ENCODE measurements at regions not wholly inside any gene's neighbourhood (a gene's known extent, or its start where the extent isn't known, plus 50 kb on each side); places are given as distances from the start of the nearest gene placed in this dataset.

DNA sequence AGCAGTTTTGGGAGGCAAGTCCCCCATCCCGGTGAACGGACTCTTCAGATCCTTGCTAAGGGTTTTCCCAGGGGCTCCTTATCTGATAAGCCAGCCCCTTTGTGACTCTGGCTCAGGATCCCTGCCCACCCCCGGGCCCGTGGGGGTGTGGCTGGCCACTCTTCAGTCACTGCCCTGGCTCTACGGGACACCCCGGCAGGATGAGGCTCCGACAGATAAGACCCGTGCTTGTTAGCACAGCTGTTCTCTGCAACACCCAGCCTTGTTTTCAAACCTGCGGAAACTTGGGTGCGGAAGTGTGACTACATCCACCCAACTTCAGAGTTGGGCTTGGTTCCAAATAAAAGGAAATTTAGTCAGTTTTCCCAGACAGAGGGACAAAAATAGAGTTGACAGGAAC, 66.7 kb upstream of the PODXL start:
- Mint-ChIP-seq H3K4me3 (no peak overlapping the region), H3K27me3 (ENCODE audit: insufficient read depth) (peaks cover 10% of the 10 kb centered on the region), H3K27ac (no peak overlapping the region), H3K9me3 (no peaks in the 10 kb centered on the region), H3K4me1 (ENCODE audit: low read depth) (no peaks in the 10 kb centered on the region), H3K36me3 (ENCODE audit: low read depth) (no peaks in the 10 kb centered on the region)
- intact Hi-C loops (cut with micrococcal nuclease), result no loop called here
- no peak for DNase-seq (ENCODE audit: low spot score)

DNA sequence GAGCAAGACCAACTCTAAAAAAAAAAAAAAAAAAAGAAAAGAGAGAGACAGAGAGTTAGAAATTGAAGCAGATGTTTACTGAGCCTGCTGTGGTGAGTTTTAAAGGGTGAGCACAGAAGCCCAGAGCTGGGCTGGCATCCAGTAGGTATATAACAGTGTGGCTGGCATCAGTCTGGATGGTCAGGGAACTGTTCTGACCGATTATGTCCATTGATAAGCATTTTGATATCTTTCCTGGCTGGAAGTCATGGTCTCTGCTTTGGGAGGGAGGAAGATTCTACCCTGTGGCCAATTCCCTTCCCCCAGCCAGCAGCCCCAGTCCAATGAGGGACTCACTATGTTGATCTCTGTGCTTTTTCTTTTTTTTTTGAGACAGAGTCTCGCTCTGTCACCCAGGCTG, 65.2 kb upstream of the PODXL start:
- no peaks in the 10 kb centered on the region for H3K36me3 Mint-ChIP-seq (ENCODE audit: low read depth)
- intact Hi-C loops (cut with micrococcal nuclease), result no loop called here

DNA sequence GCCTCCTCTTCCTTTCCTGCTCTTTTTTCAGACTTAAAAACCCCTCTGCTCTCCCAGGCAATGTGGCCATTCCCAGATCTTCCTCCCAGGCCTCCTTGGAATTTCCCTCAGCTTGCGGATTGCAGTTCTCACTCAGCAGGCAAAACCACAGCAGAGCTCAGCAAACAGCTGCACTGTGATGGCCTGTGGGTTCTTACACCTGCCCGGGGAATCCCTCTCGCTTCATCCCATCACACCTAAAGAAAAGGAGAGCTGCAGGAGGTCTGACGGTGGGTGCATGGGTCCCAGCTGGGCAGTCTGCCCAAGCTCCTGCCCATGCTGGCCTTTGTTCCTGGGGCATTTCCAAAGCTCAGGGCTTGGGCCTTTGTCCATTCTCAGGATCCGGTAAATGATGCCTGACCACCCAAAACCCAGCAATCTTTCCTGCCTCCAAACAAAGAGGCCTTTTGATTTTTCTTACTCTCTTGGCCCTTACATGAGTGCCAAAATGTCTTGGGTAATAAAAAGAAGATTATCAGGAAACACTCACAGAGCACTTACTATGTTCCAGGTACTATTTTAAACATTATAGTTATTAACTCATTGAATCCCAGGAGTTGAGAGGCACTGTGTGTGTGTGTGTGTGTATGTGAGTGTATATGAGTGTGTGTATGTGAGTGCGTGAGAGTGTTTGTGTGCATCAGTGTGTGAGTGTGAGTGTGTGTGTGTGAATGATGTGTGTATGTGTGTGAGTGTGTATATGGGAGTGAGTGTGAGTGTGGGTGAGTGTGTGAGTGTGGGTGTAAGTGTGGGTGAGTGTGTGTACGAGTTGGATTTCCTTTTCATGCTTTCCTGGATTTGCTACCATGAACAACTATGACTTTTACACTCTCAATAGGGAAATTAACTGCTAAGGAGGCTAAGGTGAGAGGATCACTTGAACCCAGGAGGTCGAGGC, 64.5 kb upstream of the PODXL start:
- H3K27ac Mint-ChIP-seq, result no peak overlapping the region
- intact Hi-C loops (cut with micrococcal nuclease), result no loop called here
- peaks cover 5% of the 10 kb centered on the region for H3K27me3 Mint-ChIP-seq (ENCODE audit: insufficient read depth)
- H3K36me3 Mint-ChIP-seq (ENCODE audit: low read depth), result no peaks in the 10 kb centered on the region
- no peaks in the 10 kb centered on the region for H3K4me1 Mint-ChIP-seq (ENCODE audit: low read depth)
- no peak overlapping the region for H3K4me3 Mint-ChIP-seq
- no peaks in the 10 kb centered on the region for H3K9me3 Mint-ChIP-seq
- no peak for DNase-seq (ENCODE audit: low spot score)

More for the DNA sequence above, 65.2 kb upstream of the PODXL start:
- peaks cover 8% of the 10 kb centered on the region for H3K27me3 Mint-ChIP-seq (ENCODE audit: insufficient read depth)
- no peaks in the 10 kb centered on the region for H3K4me1 Mint-ChIP-seq (ENCODE audit: low read depth)
- no peak for DNase-seq (ENCODE audit: low spot score)
- no peaks in the 10 kb centered on the region for H3K9me3 Mint-ChIP-seq
- H3K27ac Mint-ChIP-seq, result no peak overlapping the region
- H3K4me3 Mint-ChIP-seq, result no peak overlapping the region

DNA sequence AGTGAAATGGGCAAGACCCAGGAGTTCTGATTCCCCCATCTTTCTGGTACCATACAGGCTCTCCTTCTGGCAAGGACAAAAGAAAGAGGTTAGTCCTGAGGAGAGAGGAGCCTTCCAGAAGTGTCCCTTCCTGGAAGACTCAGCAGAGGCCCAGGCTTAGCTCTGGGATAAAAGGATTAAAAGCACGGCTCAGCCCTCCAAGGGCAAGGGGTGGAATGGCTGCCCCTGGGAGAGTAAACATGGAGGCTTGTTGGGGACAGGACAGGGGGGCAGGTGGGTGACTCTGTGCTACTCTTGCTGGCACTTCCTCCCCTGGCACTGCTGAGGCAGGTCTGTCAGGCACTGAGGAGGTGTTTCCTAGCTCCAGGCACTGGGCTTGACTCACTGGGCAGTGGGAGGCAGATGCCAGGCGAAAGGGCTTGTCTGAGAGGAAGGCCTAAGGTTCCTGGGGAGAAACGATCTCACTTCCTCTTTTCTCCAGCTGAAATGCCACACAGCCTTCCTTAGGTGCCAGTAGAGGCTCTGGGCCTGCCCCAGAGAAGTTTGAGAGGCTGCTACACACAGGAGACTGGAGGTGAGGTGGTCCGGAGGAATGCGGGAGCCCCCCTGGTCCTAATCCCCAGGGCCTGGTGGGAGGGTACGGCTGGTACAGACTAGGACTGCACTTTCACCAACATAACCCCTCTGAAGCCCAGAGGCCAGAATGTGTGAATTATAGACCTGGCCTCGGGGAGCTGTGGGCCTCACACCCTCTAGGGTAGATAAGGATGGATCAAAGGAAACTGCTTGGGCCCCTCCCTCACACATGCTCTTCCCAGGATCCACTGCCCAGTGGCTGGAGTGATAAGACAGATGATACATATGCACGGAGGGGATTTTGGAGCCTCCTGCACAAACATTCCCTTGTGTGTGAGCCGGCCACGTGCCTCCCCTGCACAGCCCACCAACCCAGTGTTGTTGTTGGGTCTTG, 63.2 kb upstream of the PODXL start:
- intact Hi-C loops (cut with micrococcal nuclease), result no loop called here
- Mint-ChIP-seq H3K4me1 (ENCODE audit: low read depth) (no peaks in the 10 kb centered on the region), H3K4me3 (no peak overlapping the region), H3K36me3 (ENCODE audit: low read depth) (no peaks in the 10 kb centered on the region), H3K9me3 (no peaks in the 10 kb centered on the region), H3K27me3 (ENCODE audit: insufficient read depth) (peaks cover 5% of the 10 kb centered on the region), H3K27ac (no peak overlapping the region)
- no peak for DNase-seq (ENCODE audit: low spot score)

DNA sequence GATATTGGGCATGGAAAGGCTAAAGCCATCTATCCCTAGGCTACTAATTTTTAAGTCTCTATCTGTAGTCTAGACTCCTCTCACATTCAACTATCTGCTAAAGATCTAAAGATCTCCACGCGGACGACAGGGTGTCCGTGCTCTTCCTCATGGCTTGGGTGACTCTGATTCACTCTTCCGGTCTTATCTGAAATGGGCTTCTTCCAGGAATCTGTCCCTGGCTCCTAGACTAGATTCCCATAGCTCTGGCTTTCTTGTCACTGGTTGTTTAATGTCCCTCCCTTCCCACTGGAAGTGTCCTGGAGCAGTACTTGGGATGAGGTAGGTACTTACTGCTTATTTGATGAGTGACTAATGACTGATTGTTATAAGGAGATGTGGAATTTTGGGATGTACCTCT, 62.0 kb upstream of the PODXL start:
- intact Hi-C loops (cut with micrococcal nuclease), result no loop called here
- H3K4me1 Mint-ChIP-seq (ENCODE audit: low read depth), result no peaks in the 10 kb centered on the region
- no peak for DNase-seq (ENCODE audit: low spot score)
- no peaks in the 10 kb centered on the region for H3K9me3 Mint-ChIP-seq
- no peaks in the 10 kb centered on the region for H3K36me3 Mint-ChIP-seq (ENCODE audit: low read depth)
- H3K4me3 Mint-ChIP-seq, result no peak overlapping the region
- H3K27ac Mint-ChIP-seq, result no peak overlapping the region
- H3K27me3 Mint-ChIP-seq (ENCODE audit: insufficient read depth), result peaks cover 2% of the 10 kb centered on the region

DNA sequence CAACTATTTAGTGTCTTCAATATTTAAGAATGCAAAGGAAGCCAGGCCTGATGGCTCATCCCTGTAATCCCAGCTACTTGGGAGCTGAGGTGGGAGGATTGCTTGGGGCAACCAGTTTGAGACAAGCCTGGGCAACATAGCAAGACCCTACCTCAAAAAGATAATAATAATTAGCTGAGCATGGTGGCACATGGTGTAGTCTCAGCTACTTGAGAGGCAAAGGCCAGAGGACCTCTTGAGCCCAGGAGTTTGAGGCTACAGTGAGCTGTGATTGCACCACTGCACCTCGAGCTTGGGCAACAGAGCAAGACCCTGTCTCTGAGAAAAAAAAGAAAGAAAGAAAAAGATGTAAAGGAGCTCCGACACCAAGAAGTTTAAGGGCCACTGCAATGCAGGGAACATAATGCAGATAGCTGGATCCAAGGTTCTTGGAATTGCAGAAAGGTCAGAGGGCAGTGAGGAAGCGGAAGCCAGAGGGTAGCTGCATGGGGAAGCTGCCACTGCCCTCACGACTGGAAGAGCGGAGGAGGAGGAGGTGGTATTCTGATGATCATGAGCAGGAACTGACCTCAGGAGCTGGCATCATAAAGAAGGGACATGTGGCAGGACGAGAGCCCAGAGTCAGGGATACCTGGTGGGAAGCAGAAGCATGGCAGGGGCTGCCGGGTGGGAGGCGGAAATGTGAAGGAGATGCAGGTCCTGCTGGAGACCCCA, 60.2 kb upstream of the PODXL start:
- H3K36me3 Mint-ChIP-seq (ENCODE audit: low read depth), result no peaks in the 10 kb centered on the region
- DNase-seq (ENCODE audit: low spot score), result no peak
- H3K4me3 Mint-ChIP-seq, result no peak overlapping the region
- intact Hi-C loops (cut with micrococcal nuclease), result no loop called here
- H3K9me3 Mint-ChIP-seq, result no peaks in the 10 kb centered on the region
- H3K27me3 Mint-ChIP-seq (ENCODE audit: insufficient read depth), result no peaks in the 10 kb centered on the region
- H3K27ac Mint-ChIP-seq, result no peak overlapping the region
- no peaks in the 10 kb centered on the region for H3K4me1 Mint-ChIP-seq (ENCODE audit: low read depth)

DNA sequence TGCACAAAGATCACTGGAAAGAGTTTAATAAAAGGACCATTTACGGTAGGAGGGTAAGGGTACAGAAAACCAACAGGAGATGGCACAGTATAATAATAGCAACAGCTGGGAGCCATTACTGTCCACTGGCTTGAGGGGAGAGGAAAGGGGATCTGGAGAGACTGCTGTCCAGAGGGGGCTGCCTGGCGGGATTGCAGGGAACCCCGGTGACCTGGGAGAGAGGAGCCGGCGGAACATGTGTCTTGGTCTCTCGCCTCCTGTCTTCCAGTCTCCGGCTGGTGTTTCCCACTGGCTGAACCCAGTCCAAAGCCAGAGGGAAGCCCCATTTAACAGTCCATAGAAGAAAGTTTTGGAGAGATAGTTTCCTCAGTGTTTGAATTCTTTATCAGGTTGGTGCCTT, 57.5 kb upstream of the PODXL start:
- H3K36me3 Mint-ChIP-seq (ENCODE audit: low read depth), result no peaks in the 10 kb centered on the region
- no peak for DNase-seq (ENCODE audit: low spot score)
- no peak overlapping the region for H3K27ac Mint-ChIP-seq
- H3K4me1 Mint-ChIP-seq (ENCODE audit: low read depth), result no peaks in the 10 kb centered on the region
- intact Hi-C loops (cut with micrococcal nuclease), result no loop called here
- no peaks in the 10 kb centered on the region for H3K9me3 Mint-ChIP-seq
- H3K4me3 Mint-ChIP-seq, result no peak overlapping the region
- peaks cover 2% of the 10 kb centered on the region for H3K27me3 Mint-ChIP-seq (ENCODE audit: insufficient read depth)

DNA sequence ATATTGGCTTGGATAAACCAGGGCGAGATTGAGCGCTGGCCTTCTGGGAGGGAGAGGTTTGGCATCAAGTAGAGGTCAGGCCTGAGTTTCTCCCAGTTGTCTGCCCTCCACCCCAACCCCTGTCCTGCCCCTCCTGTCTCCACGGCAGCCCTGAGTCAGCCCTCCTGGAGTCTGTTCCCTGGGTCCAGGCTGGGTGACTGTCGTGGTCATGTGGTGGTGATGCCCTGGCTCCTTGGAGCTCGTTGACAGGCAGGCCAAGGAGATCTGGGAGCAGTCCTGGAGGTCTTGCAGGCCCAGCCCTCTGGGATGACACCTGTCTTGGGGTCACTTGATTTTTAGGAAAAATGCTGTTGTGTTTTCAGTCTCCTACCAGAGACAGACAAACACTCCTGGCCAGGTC, 53.6 kb upstream of the PODXL start:
- Mint-ChIP-seq H3K9me3 (no peaks in the 10 kb centered on the region), H3K36me3 (ENCODE audit: low read depth) (no peaks in the 10 kb centered on the region), H3K4me1 (ENCODE audit: low read depth) (no peaks in the 10 kb centered on the region), H3K4me3 (no peak overlapping the region), H3K27ac (no peak overlapping the region), H3K27me3 (ENCODE audit: insufficient read depth) (peaks cover 16% of the 10 kb centered on the region)
- intact Hi-C loops (cut with micrococcal nuclease), result no loop called here
- no peak for DNase-seq (ENCODE audit: low spot score)

DNA sequence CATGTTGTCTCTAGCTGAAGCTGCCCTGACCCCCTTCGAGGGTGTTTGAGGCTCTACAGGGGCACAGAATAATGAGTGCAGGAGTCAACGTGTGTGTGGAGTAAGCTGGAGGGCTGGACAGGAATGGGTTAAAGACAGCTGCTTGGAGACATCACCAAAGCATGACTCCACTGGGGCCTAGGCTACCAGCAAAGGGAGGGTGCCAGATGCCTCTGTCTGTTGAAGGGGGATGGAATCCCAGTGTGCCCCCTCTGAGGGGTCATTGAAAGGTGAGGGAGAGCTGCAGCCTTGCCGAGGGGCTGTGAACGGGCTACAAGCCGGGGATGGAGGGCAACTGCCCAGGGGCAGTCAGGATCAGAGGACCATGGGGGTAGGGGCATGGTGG, 51.7 kb upstream of the PODXL start:
- no peaks in the 10 kb centered on the region for H3K9me3 Mint-ChIP-seq
- H3K27ac Mint-ChIP-seq, result no peak overlapping the region
- DNase-seq (ENCODE audit: low spot score), result no peak
- H3K4me3 Mint-ChIP-seq, result no peak overlapping the region
- peaks cover 23% of the 10 kb centered on the region for H3K27me3 Mint-ChIP-seq (ENCODE audit: insufficient read depth)
- intact Hi-C loops (cut with micrococcal nuclease), result no loop called here
- no peaks in the 10 kb centered on the region for H3K36me3 Mint-ChIP-seq (ENCODE audit: low read depth)
- H3K4me1 Mint-ChIP-seq (ENCODE audit: low read depth), result no peaks in the 10 kb centered on the region

DNA sequence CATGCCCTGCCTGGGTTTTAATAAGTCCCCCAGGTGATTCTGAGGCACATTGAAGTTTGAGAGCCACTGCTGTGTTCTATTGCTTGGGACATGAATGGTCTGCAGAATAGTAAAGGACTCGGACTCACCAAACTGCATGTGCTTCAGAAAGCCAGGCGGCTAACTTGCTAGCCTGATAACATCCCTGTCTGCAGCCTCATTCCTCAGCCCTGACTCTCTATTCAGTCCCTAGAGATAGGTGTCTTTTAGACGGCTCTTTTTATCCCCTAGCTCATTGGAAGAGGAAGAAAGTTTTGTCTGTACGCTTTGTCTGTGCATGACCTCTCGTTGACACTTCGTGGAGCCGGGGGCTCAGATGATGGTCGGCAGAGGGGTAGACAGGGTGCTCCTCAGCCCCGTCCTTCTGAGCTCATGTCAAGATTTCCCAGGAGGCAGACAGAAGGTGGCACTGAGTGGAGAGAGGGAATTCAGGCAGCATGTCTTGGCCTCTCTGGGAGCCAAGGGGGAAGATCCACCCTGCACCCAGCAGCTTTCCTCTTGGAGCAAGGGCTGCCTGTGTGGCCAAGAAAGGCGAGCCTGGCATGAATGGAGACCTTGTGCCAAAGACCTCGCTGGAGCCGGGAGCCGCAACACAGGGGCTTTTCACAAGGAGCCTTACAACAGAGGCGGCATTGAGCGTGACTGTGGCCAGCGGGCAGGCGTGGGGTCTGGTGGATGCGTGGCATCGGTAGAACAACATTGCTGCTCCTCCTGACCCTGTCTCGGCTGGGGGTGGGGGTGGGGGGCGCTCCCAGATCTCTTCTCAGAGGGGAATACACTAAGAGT, 51.1 kb upstream of the PODXL start:
- Mint-ChIP-seq H3K27ac (no peak overlapping the region), H3K9me3 (no peaks in the 10 kb centered on the region), H3K4me3 (no peak overlapping the region), H3K4me1 (ENCODE audit: low read depth) (no peaks in the 10 kb centered on the region), H3K36me3 (ENCODE audit: low read depth) (no peaks in the 10 kb centered on the region), H3K27me3 (ENCODE audit: insufficient read depth) (peaks cover 23% of the 10 kb centered on the region)
- no peak for DNase-seq (ENCODE audit: low spot score)
- intact Hi-C loops (cut with micrococcal nuclease), result no loop called here

DNA sequence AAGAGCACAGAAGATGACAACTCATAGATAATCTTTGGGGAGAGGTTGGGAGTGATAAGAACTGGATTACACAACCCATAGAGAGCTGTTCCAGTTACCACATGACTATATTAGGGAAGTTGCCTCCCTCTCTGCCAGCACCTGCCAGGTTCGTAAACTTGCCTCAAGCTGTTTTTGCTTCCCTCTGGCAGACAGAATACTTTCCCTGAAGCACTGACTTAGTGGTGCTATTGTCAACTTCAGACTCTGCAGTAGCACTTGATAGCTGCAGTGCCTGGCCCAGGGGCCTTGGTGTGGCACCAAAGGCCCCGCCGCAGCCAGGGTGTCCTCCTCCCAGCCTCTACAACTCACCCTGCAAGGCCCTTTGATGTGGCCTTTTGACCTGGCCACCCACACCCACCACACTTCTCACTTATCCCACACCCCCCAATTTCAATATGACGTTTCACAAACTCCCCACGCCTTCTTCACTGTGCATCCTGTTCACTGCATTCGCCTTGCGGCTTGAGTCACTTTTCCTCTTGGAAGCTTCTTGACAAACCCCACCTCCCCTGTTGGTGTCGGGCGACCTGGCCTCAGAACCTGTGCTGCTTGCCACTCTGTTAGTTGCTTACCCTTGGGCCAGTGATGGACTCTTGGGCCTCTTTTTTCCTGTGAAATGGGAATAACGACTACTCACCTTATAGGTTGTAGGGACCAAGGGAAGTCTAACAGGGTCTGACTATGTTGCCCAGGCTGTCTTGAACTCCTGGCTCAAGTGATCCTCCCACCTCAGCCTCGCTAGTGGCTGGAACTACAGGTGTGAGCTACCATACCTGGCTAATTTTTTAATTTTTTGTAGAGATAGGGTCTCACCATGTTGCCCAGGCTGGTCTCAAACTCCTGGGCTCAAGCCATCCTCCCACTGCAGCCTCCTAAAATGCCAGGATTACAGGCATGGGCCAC, 50.2 kb upstream of the PODXL start:
- no peak overlapping the region for H3K4me3 Mint-ChIP-seq
- intact Hi-C loops (cut with micrococcal nuclease), result no loop called here
- H3K36me3 Mint-ChIP-seq (ENCODE audit: low read depth), result no peaks in the 10 kb centered on the region
- H3K9me3 Mint-ChIP-seq, result no peaks in the 10 kb centered on the region
- H3K4me1 Mint-ChIP-seq (ENCODE audit: low read depth), result no peaks in the 10 kb centered on the region
- peaks cover 23% of the 10 kb centered on the region for H3K27me3 Mint-ChIP-seq (ENCODE audit: insufficient read depth)
- DNase-seq (ENCODE audit: low spot score), result no peak
- no peak overlapping the region for H3K27ac Mint-ChIP-seq

Measured in activated T-helper 1 cell treated with anti-CD3 and anti-CD28 coated beads, Interleukin-12 subunit alpha, Interleukin-12 subunit beta, Interleukin-2, Interleukin-4 antibody, amounts not matched to agents 30 ng/mL and 10 ng/mL and 1 ng/mL, durations not matched to agents 14 hours and 24 hours and 36 hours (primary cell).